ENCODE measurements at regions not wholly inside any gene's neighbourhood (a gene's known extent, or its start where the extent isn't known, plus 50 kb on each side); places are given as distances from the start of the nearest gene placed in this dataset.

GRCh38 chr11:37072538-37073055 lies 474.6 kb upstream of the RAG2 start:
- Histone ChIP-seq H2BK120ac (ENCODE audit: low read depth, low read length, poor library complexity, severe bottlenecking) (no peak overlapping the region), H3K27me3 (ENCODE audit: insufficient read depth, low read length) (no peaks in the 10 kb centered on the region), H3K18ac (ENCODE audit: insufficient read length, low read depth, low read length) (no peak overlapping the region), H3K27ac (ENCODE audit: insufficient read length, low read depth, low read length) (no peak overlapping the region), H2AFZ (ENCODE audit: low read length) (no peak overlapping the region), H3T11ph (ENCODE audit: low read length) (no peak overlapping the region), H3K23me2 (ENCODE audit: insufficient read length, low read depth, low read length, poor library complexity, severe bottlenecking) (no peaks in the 10 kb centered on the region), H3K23ac (ENCODE audit: insufficient read length, low read depth, low read length) (no peak overlapping the region), H3K9ac (ENCODE audit: extremely low read depth, insufficient read length, low read length) (no peak overlapping the region), H3K4ac (ENCODE audit: low read depth, low read length) (no peak overlapping the region), H2BK12ac (ENCODE audit: insufficient read length, low read depth, low read length) (no peak overlapping the region), H3K79me2 (ENCODE audit: insufficient read depth, low read length) (no peaks in the 10 kb centered on the region), H3K4me1 (ENCODE audit: insufficient read depth, low read length) (no peaks in the 10 kb centered on the region), H4K91ac (ENCODE audit: insufficient read length, low read depth, low read length) (no peak overlapping the region), H2BK15ac (ENCODE audit: low read depth, low read length) (no peak overlapping the region), H4K5ac (ENCODE audit: insufficient read length, low read depth, low read length) (no peak overlapping the region), H2BK20ac (ENCODE audit: low read depth, low read length, poor library complexity, severe bottlenecking) (no peak overlapping the region), H2BK5ac (ENCODE audit: insufficient read length, low read length) (no peak overlapping the region), H3K14ac (ENCODE audit: insufficient read depth, low read length) (no peak overlapping the region), H3K9me3 (ENCODE audit: control insufficient read depth, low read depth, low read length) (no peaks in the 10 kb centered on the region), H4K20me1 (ENCODE audit: control insufficient read depth, insufficient read depth, insufficient read length) (no peaks in the 10 kb centered on the region), H3K56ac (ENCODE audit: insufficient read length, low read depth, low read length) (no peak overlapping the region), H3K4me2 (ENCODE audit: insufficient read depth, insufficient read length, low read length) (no peak overlapping the region), H2AK5ac (ENCODE audit: insufficient read length, low read length) (no peak overlapping the region), H4K8ac (replicated peaks; ENCODE audit: insufficient read length, low read depth, low read length) (no peak overlapping the region), H3K79me1 (ENCODE audit: insufficient read depth, low read depth, low read length, poor library complexity, severe bottlenecking) (no peaks in the 10 kb centered on the region)
- Mint-ChIP-seq H3K27me3 (ENCODE audit: low read depth) (no peaks in the 10 kb centered on the region), H3K9me3 (no peaks in the 10 kb centered on the region), H3K27ac (no peak overlapping the region), H3K4me3 (no peak overlapping the region), H3K4me1 (no peaks in the 10 kb centered on the region), H3K36me3 (ENCODE audit: insufficient read depth in 1 of 3, low read depth in 3 of 3) (no peaks in the 10 kb centered on the region)
- no peak for DNase-seq
- no peak for TF ChIP-seq CTCF (conservative IDR thresholded peaks at IDR 0.05)
- WGBS (ENCODE audit: extremely low coverage, insufficient read length, low lambda C conversion rate) = no CpG with 5 or more reads among the region's 1 CpG
